ENCODE measurements at regions not wholly inside any gene's neighbourhood (a gene's known extent, or its start where the extent isn't known, plus 50 kb on each side); places are given as distances from the start of the nearest gene placed in this dataset.
"Not testable (repeated sequence)": the region's sequence is repeated elsewhere in the genome, so short reads cannot be mapped to it uniquely, and the experiment has no call there.

DNA sequence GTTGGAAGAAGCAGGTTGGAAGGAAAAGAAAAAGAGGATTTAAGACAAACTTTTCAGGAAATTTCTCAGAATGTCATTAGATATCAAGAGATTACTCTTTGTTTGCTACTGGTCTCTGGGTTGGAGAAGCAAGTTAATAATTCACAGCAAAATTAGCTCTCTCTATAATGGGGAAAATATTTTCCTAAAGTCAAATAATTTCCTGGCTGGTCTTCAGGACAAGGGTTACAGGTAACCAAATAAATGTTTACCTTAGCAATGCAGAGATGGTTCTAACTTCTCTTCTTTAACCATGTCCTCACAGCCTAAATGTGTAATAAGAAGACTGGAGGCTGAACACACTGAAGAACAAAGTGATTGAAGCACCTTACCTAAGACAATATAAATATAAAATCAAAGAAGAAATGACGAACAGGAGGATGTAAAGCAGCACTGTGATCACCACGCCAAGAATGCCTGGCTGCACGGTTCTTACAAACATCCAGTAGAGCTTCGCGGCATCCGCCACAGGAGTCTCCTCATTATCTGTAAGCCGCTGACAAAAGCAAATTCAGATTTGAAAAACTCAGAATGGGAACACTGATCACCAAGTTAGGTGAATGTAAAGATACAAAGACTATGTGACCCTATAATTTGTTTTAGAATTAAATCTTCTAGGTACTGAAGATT is 717.5 kb downstream of the TFAP2A start:
- no peak for DNase-seq

GRCh38 chr6:9690388-9690787 is 724.5 kb downstream of the TFAP2A start:
- no peak for DNase-seq

GRCh38 chr6:9680727-9681126 is 734.1 kb downstream of the TFAP2A start:
- DNase-seq: not testable (repeated sequence)

GRCh38 chr6:9675122-9675521 is 739.8 kb downstream of the TFAP2A start:
- no peak for DNase-seq

DNA sequence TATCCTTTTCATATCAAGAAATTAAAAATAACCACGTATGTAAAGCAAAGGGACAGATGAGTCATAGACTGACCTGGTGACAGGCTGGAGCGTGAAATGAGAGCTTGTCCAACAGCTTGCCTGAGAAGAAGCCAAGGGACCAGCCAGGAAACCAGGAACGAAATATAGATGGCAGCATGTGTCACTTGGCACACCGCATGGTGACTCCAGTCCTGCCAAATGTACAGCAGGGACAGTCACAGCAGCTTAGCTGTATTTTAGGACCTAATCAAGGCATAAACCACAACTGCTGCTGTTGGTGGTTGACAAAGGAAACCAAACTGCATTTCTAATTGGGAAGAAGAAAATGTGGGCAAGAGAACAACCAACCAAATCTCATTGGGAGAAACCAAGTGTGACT is 755.0 kb downstream of the TFAP2A start:
- no peak for DNase-seq

GRCh38 chr6:9657994-9658393 is 756.9 kb downstream of the TFAP2A start:
- no peak for DNase-seq

DNA sequence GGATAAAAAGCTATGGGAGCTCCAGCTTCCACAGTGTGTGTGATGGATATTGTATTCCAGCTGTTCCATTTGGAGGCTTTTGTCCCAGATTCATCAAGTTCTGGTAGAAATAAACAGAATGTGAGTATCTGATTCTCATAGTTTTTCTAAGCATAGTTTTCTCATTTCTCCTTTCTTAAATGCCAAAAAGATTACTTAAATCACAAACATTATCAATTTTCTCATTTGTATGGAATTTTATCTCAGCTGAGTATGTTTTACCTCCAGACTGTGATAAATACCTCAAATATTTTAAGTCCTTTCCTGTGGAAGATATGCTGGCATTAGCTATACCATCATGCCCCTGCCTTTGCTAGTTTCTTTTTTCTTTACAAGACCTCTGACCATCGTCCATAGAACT is 767.3 kb downstream of the TFAP2A start:
- DNase-seq: no peak

GRCh38 chr6:9647071-9647445 is 767.8 kb downstream of the TFAP2A start:
- no peak for DNase-seq

DNA sequence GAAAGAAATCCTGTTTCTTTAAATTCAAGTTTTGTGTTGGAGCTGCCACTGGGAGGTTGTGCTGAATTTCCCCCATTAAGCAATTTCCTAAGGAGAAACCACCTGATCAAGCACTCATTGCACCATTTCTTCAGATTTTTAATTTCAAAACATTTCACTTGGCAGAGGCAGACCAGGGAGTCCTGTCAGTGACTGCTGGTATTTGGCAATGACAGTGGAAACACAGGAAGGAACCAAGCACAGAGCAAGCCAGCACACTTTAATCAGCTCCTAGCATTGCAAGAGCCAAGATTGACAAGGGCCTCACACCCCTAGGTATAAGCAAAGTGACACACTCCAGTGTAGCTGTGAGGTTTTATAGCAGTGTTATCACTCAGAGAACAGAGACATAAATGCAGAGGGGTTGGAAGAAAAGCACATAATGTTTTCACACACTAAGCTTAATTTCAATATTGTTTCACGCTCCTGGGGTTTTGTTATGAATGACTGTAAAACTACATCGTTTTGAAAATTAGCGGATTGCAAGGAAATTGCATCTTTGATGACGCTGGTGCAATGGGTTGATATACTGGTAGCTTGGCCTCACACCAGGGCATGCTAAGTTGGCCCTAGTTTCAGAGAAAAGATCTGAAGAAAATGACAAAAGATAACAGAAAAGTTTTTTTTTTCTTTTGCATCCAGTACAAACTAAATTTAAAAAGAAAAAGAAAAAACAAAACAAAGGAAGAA is 768.4 kb downstream of the TFAP2A start:
- no peak for DNase-seq

DNA sequence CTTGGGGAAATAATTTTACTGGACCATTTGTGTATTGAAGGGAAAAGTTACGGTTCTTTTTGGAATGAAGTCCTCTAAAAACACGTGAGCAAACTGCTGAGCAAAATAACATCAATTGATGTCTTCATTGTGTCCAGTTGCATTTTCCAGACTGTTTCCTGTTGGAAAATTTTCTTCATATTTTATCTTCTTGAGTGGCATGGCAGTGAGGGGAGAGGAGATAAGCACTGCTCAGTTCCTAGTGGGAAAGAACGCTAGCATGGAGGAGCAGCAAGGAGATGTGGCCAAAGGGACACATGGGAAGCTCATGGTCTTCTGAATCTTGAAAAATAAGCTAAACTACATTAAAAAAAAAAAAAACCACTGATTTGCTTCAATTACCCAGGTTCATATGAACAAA is 776.0 kb downstream of the TFAP2A start:
- DNase-seq: no peak

DNA sequence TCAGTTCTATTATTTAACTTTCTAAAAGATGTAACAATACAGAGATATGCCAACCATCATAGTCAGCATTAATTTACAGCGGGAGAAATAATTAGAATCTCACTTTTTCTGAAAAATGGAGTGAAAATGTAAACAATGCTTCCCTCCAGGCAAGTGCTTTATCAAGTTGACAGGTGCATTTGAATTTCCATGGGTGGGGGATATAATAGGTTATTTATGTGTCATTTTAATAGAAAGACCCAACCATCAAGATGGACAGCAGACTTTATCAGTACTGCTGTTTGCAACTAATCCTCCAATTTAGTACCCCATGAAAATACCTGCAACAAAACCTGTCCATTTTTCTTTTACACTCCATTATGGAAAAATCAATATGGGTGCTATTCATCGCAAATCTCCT is 780.1 kb downstream of the TFAP2A start:
- DNase-seq: no peak

GRCh38 chr6:9632026-9632425 is 782.8 kb downstream of the TFAP2A start:
- no peak for DNase-seq

GRCh38 chr6:9628819-9629218 is 786.1 kb downstream of the TFAP2A start:
- DNase-seq: no peak

GRCh38 chr6:9627916-9628315 is 787.0 kb downstream of the TFAP2A start:
- no peak for DNase-seq

DNA sequence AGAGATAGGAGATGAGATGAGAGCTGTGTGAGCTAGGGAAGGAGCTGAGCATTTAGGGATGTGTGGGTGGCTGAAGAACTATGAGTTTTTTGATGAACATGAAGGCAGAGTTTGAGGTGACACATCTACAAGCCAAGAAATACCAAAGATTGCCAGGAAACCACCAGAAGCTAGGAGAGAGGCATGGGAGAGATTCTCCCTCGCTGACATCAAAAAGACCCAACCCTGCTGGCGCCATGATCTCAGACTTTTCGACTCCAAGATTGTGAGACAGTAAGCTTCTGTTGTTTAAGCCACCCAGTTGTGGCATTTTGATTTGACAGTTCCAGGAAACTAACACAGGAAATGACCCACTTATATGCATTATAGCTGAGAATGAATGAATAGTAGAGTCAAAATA is 790.9 kb downstream of the TFAP2A start:
- no peak for DNase-seq

DNA sequence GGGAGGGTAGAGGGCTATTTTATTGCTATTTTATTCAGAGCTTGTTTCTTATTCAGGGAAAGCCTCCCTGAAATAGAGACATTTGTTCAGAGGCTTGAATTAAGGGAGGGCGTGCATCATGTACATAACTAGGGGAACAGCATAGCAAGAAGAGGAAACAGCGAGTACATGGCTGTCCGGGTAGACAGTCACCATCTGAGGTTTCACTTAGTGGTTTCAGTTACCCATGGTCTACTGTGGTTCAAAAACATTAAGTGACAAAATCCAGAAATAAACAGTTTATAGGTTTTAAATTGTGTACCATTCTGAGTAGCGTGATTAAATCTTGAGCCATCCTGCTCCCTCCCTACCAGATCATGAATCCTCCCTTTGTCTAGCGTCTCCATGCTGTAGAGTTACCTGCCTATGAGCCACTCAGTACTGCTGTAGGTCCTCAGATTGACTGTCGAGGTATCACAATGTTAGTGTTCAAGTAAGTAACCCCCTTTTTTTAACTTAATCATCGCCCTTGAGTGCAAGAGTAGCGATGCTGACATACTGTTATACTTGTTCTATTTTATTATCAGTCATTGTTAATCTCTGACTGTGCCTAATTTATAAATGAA is 791.5 kb downstream of the TFAP2A start:
- no peak for DNase-seq

GRCh38 chr6:9621276-9621675 is 793.6 kb downstream of the TFAP2A start:
- no peak for DNase-seq

GRCh38 chr6:9620687-9621086 is 794.2 kb downstream of the TFAP2A start:
- DNase-seq: no peak

- DNase-seq: no peak
Measured at GRCh38 chr6:9620263-9620662, 794.6 kb downstream of the TFAP2A start.

DNA sequence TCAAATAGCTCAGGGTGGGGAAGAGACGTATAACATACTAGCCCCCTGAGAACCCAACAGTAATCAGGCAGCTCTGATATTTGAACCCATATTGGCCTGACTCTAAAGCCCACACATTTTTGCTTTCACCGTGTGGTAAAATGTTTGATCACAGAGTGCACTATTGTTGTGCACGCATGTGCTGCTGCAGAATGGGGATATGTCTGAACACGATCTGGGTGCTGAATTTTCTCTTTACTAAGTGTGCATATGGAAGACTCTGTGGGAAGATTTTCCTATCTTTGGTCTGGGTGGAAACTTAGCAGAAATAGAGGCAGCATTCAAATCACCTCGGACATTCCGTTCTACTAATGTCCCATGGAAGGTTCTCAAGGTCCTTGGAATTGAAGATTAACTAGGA is 800.1 kb downstream of the TFAP2A start:
- DNase-seq: no peak

- no peak for DNase-seq
Measured at GRCh38 chr6:9612489-9612888, 802.4 kb downstream of the TFAP2A start.

- DNase-seq: no peak
Measured at GRCh38 chr6:9610620-9611415, 804.1 kb downstream of the TFAP2A start.

All from occipital lobe (tissue), 1 donor.